ENCODE measurements at regions not wholly inside any gene's neighbourhood (a gene's known extent, or its start where the extent isn't known, plus 50 kb on each side); places are given as distances from the start of the nearest gene placed in this dataset.

DNA sequence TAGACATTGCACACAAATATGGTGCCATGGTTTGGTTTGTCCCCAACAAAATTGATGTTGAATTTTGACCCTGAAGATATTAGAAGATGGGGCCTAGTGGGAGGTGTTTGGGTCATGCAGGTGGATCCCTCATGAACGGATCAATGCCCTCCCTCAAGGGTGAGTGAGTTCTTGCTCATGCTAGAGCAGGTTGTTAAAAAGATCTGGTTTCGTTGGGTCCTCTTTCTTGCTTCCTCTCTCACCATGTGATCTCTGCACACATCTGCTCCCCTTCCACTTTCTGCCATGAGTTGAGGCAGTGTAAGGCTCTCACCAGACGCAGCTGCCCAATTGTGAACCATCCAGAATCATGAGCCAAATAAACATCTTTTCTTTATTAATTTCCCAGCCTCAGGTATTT, 87.8 kb upstream of the MDFIC2 start:
- TF ChIP-seq, protein P1, sequence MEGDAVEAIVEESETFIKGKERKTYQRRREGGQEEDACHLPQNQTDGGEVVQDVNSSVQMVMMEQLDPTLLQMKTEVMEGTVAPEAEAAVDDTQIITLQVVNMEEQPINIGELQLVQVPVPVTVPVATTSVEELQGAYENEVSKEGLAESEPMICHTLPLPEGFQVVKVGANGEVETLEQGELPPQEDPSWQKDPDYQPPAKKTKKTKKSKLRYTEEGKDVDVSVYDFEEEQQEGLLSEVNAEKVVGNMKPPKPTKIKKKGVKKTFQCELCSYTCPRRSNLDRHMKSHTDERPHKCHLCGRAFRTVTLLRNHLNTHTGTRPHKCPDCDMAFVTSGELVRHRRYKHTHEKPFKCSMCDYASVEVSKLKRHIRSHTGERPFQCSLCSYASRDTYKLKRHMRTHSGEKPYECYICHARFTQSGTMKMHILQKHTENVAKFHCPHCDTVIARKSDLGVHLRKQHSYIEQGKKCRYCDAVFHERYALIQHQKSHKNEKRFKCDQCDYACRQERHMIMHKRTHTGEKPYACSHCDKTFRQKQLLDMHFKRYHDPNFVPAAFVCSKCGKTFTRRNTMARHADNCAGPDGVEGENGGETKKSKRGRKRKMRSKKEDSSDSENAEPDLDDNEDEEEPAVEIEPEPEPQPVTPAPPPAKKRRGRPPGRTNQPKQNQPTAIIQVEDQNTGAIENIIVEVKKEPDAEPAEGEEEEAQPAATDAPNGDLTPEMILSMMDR (optimal IDR thresholded peaks at IDR 0.05 in 1 of 3, IDR thresholded peaks at IDR 0.05 in 1 of 3, conservative IDR thresholded peaks at IDR 0.05 in 1 of 3; ENCODE audit: extremely low read depth in 1 of 3, insufficient read depth in 2 of 3, low read length in 3 of 3) = no peak
- TF ChIP-seq EZH2 (IDR thresholded peaks at IDR 0.05; ENCODE audit: low read length) = no peak
